ENCODE measurements at regions not wholly inside any gene's neighbourhood (a gene's known extent, or its start where the extent isn't known, plus 50 kb on each side); places are given as distances from the start of the nearest gene placed in this dataset.
"Not testable (repeated sequence)": the region's sequence is repeated elsewhere in the genome, so short reads cannot be mapped to it uniquely, and the experiment has no call there.

DNA sequence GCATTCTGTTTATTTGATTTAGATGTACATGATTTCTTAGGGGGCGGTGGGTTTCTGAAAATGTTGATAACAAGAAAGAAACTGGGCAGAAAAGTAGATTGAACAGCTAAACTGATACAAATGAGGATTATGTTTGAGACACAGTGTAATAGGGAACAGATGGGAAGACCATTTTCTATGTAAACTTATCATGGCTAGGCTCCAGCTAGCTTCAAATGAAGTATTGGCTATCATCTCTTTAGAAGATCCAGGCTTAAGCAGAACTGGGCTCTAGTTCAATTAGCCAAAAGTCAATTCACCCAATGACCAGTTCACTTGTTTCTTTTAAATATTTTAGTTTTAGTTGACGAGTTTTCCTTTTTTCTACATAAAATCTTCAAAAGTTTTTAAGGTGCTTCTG, 639.5 kb downstream of the ANKRD7 start:
- Histone ChIP-seq H3K4me1 (ENCODE audit: control insufficient read depth, insufficient read depth, low read length) (no peaks in the 10 kb centered on the region), H3K9me3 (replicated peaks; ENCODE audit: control insufficient read depth, low read depth, low read length) (no peaks in the 10 kb centered on the region), H3K27me3 (ENCODE audit: control insufficient read depth, insufficient read depth, low read length) (no peaks in the 10 kb centered on the region), H3K36me3 (ENCODE audit: control insufficient read depth, insufficient read depth, low read length) (no peaks in the 10 kb centered on the region), H3K4me3 (ENCODE audit: low read length) (no peak overlapping the region), H3K27ac (ENCODE audit: low read length) (no peak overlapping the region)
- WGBS (ENCODE audit: insufficient coverage) = no CpG with 5 or more reads among the region's 2 CpGs
- peak; percentile 79 for DNase-seq

DNA sequence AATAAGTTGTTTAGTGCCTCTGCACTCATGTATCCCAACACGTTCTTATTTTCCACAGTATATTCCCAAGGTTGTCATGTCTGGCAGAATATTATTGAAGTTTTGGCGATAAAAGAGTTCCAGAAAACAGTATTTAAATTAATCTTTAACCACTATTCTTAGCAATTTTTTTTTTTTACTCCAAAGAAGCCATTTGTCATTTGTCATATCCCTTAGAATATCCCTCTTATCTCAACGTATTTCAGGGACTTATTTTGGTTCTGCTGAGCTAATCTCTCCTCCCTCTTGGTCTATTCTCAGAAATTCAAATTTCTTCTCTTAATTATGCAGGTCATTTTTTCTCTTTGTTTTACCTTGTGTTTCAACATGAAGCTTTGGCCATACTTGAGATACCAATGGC, 643.4 kb downstream of the ANKRD7 start:
- H3K4me1 ChIP-seq (ENCODE audit: control insufficient read depth, insufficient read depth, low read length) = no peaks in the 10 kb centered on the region
- DNase-seq = no peak
- no peaks in the 10 kb centered on the region for H3K9me3 ChIP-seq (replicated peaks; ENCODE audit: control insufficient read depth, low read depth, low read length)
- no peaks in the 10 kb centered on the region for H3K36me3 ChIP-seq (ENCODE audit: control insufficient read depth, insufficient read depth, low read length)
- no peaks in the 10 kb centered on the region for H3K27me3 ChIP-seq (ENCODE audit: control insufficient read depth, insufficient read depth, low read length)
- no peak overlapping the region for H3K4me3 ChIP-seq (ENCODE audit: low read length)
- no peak overlapping the region for H3K27ac ChIP-seq (ENCODE audit: low read length)
- no CpG with 5 or more reads among the region's 3 CpGs for whole genome bisulfite sequencing (ENCODE audit: insufficient coverage)

DNA sequence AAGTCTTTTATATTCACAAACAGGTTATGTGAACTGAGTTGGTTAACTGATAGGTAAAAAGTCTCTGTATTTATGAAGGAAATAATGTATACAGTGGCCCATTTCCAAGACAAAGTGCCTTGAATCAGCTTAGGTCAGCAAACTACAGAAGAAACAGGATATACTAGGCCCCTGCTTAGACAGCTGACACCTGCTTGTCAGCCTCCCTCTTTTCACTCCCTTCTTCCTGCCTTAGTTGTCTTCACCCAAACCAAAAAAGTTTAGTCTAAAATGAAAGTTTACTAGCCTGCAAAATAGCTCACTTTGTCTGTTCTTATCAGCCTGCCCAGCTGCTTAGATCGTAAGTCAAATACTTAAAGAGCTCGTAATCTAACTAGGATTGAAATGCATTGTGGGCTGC, 644.6 kb downstream of the ANKRD7 start:
- not testable (repeated sequence) for H3K9me3 ChIP-seq (replicated peaks; ENCODE audit: control insufficient read depth, low read depth, low read length); H3K4me1 ChIP-seq (ENCODE audit: control insufficient read depth, insufficient read depth, low read length); H3K27ac ChIP-seq (ENCODE audit: low read length); H3K27me3 ChIP-seq (ENCODE audit: control insufficient read depth, insufficient read depth, low read length); H3K4me3 ChIP-seq (ENCODE audit: low read length); H3K36me3 ChIP-seq (ENCODE audit: control insufficient read depth, insufficient read depth, low read length)
- WGBS (ENCODE audit: insufficient coverage) = no CpG with 5 or more reads among the region's 2 CpGs
- DNase-seq = peak; percentile 6

DNA sequence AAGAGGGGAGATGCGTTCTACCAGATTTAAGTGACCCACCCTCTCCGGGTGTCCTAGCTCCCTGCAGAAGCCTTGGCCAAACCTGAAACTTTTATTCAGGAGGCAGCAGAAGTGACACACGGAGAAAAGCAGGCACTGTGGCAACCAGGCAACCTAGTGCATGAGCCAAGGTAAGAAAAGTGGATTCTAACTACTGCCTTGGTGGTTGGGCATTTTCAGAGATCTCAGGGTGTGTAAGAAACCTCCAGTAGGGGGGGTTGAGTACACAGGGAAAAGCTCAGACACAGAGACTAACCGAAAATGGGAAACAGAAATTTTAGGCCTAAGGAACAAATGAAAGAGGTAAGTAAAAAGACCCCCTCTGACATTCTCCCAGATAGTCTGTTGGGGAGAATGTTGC, 645.7 kb downstream of the ANKRD7 start:
- peak; percentile 8 for DNase-seq
- H3K4me1 ChIP-seq (ENCODE audit: control insufficient read depth, insufficient read depth, low read length) = no peaks in the 10 kb centered on the region
- no peaks in the 10 kb centered on the region for H3K27me3 ChIP-seq (ENCODE audit: control insufficient read depth, insufficient read depth, low read length)
- WGBS (ENCODE audit: insufficient coverage) = 70% methylated on average over 4 of the region's 4 CpGs
- no peak overlapping the region for H3K4me3 ChIP-seq (ENCODE audit: low read length)
- no peak overlapping the region for H3K27ac ChIP-seq (ENCODE audit: low read length)
- H3K9me3 ChIP-seq (replicated peaks; ENCODE audit: control insufficient read depth, low read depth, low read length) = no peaks in the 10 kb centered on the region
- H3K36me3 ChIP-seq (ENCODE audit: control insufficient read depth, insufficient read depth, low read length) = no peaks in the 10 kb centered on the region

DNA sequence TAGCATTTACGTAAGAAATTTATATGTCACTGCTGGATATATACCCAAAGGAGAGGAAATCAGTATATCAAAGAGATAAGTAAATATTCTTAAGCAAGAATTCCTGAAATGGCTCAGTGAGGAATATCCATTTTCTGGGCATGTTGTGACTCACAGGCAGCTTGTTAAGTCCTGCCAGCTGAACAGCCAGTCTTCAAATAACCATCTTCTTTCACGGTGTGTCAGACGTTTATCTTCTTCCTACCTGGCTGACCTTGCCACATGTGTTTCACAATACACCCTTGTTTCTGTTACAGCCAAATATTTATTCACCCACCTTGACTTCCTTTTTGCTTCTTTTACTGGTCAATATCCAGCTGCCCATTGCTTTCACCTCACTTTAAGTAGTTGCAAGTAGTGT, 648.1 kb downstream of the ANKRD7 start:
- Histone ChIP-seq H3K4me3 (ENCODE audit: low read length) (no peak overlapping the region), H3K27me3 (ENCODE audit: control insufficient read depth, insufficient read depth, low read length) (no peaks in the 10 kb centered on the region), H3K27ac (ENCODE audit: low read length) (no peak overlapping the region), H3K36me3 (ENCODE audit: control insufficient read depth, insufficient read depth, low read length) (no peaks in the 10 kb centered on the region), H3K9me3 (replicated peaks; ENCODE audit: control insufficient read depth, low read depth, low read length) (no peaks in the 10 kb centered on the region), H3K4me1 (ENCODE audit: control insufficient read depth, insufficient read depth, low read length) (no peaks in the 10 kb centered on the region)
- WGBS (ENCODE audit: insufficient coverage) = 8% methylated on average over 2 of the region's 3 CpGs
- DNase-seq = no peak

DNA sequence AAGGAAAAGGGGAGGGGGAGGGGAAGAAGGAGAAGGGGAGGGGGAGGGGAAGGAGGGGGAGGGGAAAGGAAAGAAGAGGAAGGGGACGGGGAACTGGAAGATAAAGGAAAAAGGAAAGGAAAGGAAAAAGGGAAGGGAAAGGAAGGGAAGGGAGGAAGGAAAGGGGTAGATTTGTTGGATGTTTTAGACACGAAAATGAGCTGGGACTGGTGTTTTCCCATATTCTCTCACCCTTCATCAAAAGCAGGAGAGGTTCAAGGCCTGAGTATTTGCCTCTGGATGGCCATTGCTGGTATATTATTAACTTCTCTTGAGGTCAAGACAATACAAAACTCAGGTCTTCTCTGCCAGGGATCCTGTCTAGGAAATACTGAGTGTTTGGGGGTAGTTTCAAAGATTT, 652.7 kb downstream of the ANKRD7 start:
- no peaks in the 10 kb centered on the region for H3K9me3 ChIP-seq (replicated peaks; ENCODE audit: control insufficient read depth, low read depth, low read length)
- no peaks in the 10 kb centered on the region for H3K27me3 ChIP-seq (ENCODE audit: control insufficient read depth, insufficient read depth, low read length)
- no peak overlapping the region for H3K27ac ChIP-seq (ENCODE audit: low read length)
- no peak overlapping the region for H3K4me3 ChIP-seq (ENCODE audit: low read length)
- no peaks in the 10 kb centered on the region for H3K36me3 ChIP-seq (ENCODE audit: control insufficient read depth, insufficient read depth, low read length)
- no peak for DNase-seq
- no peaks in the 10 kb centered on the region for H3K4me1 ChIP-seq (ENCODE audit: control insufficient read depth, insufficient read depth, low read length)
- WGBS (ENCODE audit: insufficient coverage) = 20% methylated on average over 1 of the region's 2 CpGs

DNA sequence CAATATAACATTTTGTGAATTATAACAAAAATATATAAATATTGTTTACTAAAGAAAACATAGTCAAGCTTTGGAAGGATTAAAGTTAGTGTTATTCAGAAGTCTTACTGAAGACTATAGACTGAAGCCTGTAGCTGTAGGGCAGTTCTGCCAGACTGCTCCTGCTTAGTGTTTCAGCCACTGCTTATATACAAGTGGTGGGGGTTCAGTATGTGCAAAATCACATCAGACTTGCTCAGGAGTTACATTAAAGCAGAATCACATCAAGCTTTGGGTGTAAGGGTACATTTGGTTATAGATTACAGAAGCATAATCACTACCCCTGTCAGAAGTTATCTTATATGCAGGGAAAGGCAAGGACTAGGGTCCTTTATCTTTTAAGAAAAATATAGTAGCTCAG, 653.8 kb downstream of the ANKRD7 start:
- no peak for DNase-seq
- no peak overlapping the region for H3K27ac ChIP-seq (ENCODE audit: low read length)
- no peaks in the 10 kb centered on the region for H3K9me3 ChIP-seq (replicated peaks; ENCODE audit: control insufficient read depth, low read depth, low read length)
- H3K4me3 ChIP-seq (ENCODE audit: low read length) = no peak overlapping the region
- H3K36me3 ChIP-seq (ENCODE audit: control insufficient read depth, insufficient read depth, low read length) = no peaks in the 10 kb centered on the region
- no peaks in the 10 kb centered on the region for H3K27me3 ChIP-seq (ENCODE audit: control insufficient read depth, insufficient read depth, low read length)
- H3K4me1 ChIP-seq (ENCODE audit: control insufficient read depth, insufficient read depth, low read length) = no peaks in the 10 kb centered on the region

DNA sequence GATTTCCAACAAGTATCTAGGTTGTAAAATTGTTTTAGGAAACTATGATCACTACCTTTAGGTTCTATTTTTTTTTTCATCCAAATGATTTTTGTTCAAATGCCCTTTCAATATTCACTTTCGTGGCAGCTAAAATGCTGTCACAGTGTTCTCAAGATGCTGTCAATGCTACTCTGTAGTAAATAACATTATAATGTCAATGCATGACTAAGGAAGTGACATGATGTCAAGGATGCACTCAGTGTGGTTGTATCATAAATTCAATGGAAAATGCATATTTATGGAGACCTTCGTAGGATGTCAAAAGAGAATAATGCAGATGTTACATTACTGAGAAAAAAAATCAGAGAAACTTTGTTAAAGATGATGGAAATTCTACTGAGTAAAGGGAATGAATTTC, 673.8 kb downstream of the ANKRD7 start:
- Histone ChIP-seq H3K27ac (ENCODE audit: low read length) (no peak overlapping the region), H3K4me1 (ENCODE audit: control insufficient read depth, insufficient read depth, low read length) (no peaks in the 10 kb centered on the region), H3K27me3 (ENCODE audit: control insufficient read depth, insufficient read depth, low read length) (no peaks in the 10 kb centered on the region), H3K4me3 (ENCODE audit: low read length) (no peak overlapping the region), H3K36me3 (ENCODE audit: control insufficient read depth, insufficient read depth, low read length) (no peaks in the 10 kb centered on the region), H3K9me3 (replicated peaks; ENCODE audit: control insufficient read depth, low read depth, low read length) (no peaks in the 10 kb centered on the region)
- DNase-seq = no peak
- 78% methylated on average over 1 of the region's 2 CpGs for WGBS (ENCODE audit: insufficient coverage)

DNA sequence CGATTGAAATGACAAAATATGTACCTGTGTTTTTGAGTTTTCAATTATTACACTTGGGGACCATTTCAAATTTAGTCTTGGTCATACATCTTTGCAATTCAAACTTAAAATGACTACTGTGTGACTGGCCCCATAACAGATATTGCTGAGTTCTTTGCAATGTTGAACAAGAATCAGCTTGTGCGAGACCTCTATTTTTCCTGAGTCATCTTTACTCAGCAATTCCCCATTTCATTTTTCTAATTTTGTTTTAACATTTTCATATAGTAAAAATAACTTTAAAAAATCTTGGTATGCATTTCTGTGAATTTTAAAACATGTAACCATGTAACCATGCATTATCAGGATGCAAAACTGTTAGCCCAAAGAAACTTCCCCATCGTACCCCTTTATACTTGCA, 678.1 kb downstream of the ANKRD7 start:
- no peaks in the 10 kb centered on the region for H3K36me3 ChIP-seq (ENCODE audit: control insufficient read depth, insufficient read depth, low read length)
- H3K27me3 ChIP-seq (ENCODE audit: control insufficient read depth, insufficient read depth, low read length) = no peaks in the 10 kb centered on the region
- no peak overlapping the region for H3K4me3 ChIP-seq (ENCODE audit: low read length)
- H3K27ac ChIP-seq (ENCODE audit: low read length) = no peak overlapping the region
- no peak for DNase-seq
- no peaks in the 10 kb centered on the region for H3K4me1 ChIP-seq (ENCODE audit: control insufficient read depth, insufficient read depth, low read length)
- H3K9me3 ChIP-seq (replicated peaks; ENCODE audit: control insufficient read depth, low read depth, low read length) = no peaks in the 10 kb centered on the region
- WGBS (ENCODE audit: insufficient coverage) = no CpG with 5 or more reads among the region's 3 CpGs

DNA sequence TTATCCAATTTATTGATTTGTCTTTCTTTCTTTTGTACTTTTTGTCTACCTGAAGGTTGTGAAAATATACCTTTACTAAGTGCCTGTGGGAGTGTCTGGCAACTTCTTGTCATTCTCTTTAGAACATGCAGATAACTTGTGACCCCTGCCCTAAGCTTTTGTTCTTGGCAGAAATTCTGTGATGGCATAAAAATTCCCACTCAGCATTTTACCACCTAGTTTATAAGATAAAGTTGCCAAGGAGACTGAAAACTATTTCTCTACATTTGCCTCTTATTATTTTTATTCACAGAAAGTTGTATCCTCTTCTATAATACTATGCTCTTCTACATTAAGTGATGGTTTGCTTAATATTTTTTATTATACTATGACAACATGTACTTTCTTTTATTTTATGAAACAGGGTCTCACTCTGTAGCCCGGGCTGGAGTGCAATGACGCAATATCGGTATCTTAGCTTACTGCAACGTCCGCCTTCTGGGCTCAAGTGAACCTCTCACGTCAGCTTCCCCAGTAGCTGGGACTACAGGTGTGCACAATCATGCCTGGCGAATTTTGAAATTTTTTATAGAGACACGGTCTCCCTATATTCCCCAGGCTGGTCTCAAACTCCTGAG, 683.5 kb downstream of the ANKRD7 start:
- Histone ChIP-seq H3K27me3 (ENCODE audit: control insufficient read depth, insufficient read depth, low read length) (no peaks in the 10 kb centered on the region), H3K4me1 (ENCODE audit: control insufficient read depth, insufficient read depth, low read length) (no peaks in the 10 kb centered on the region), H3K27ac (ENCODE audit: low read length) (no peak overlapping the region)

DNA sequence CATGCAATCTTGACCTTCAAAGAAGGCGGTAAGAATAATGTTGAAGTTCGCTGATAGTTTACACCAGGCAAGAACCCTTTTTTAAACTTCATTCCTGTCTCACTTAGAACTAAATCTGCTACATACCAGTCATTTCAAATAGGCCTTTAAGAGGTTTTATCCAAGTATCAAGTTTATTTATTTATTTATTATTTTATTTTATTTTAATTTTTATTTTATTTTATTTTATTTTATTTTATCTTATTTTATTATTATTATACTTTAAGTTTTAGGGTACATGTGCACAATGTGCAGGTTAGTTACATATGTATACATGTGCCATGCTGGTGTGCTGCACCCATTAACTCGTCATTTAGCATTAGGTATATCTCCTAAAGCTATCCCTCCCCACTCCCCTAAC, 691.6 kb downstream of the ANKRD7 start:
- not testable (repeated sequence) for H3K27ac ChIP-seq (ENCODE audit: low read length); DNase-seq; H3K36me3 ChIP-seq (ENCODE audit: control insufficient read depth, insufficient read depth, low read length); H3K27me3 ChIP-seq (ENCODE audit: control insufficient read depth, insufficient read depth, low read length); H3K9me3 ChIP-seq (replicated peaks; ENCODE audit: control insufficient read depth, low read depth, low read length); H3K4me1 ChIP-seq (ENCODE audit: control insufficient read depth, insufficient read depth, low read length); H3K4me3 ChIP-seq (ENCODE audit: low read length)
- WGBS (ENCODE audit: insufficient coverage) = no CpG with 5 or more reads among the region's 3 CpGs

More for the DNA sequence above, 683.5 kb downstream of the ANKRD7 start:
- H3K36me3 ChIP-seq (ENCODE audit: control insufficient read depth, insufficient read depth, low read length) = no peaks in the 10 kb centered on the region
- no peak for DNase-seq
- WGBS (ENCODE audit: insufficient coverage) = 84% methylated on average over 8 of the region's 8 CpGs
- H3K9me3 ChIP-seq (replicated peaks; ENCODE audit: control insufficient read depth, low read depth, low read length) = no peaks in the 10 kb centered on the region
- H3K4me3 ChIP-seq (ENCODE audit: low read length) = no peak overlapping the region
